Neural cell (in vitro differentiated cells): ENCODE measurements at regions not wholly inside any gene's neighbourhood (a gene's known extent, or its start where the extent isn't known, plus 50 kb on each side); places are given as distances from the start of the nearest gene placed in this dataset.

Experiments used
- H2AFZ ChIP-seq: fragments of 200-600, 300-800 bp; sonication (generic), shearing (Covaris generic); 2 replicates; pipeline ENCODE4 v1.6.0; 2014; ENCODE audit warnings: low read depth, mild to moderate bottlenecking, antibody characterized with exemption, low read length, moderate library complexity
- H3F3A ChIP-seq: fragments of 200-600 bp; shearing (Covaris generic); 2 replicates; pipeline ENCODE4 v1.6.1; 2016; ENCODE audit warnings: mild to moderate bottlenecking, moderate library complexity, mixed read lengths, antibody characterized with exemption, low read length; ENCODE audit not compliant: insufficient read depth, poor library complexity, severe bottlenecking
- H3K27ac ChIP-seq: fragments of 200-600, 300-800 bp; sonication (generic), shearing (Covaris generic); 2 replicates; pipeline ENCODE4 v1.5.1; 2014; ENCODE audit warnings: mild to moderate bottlenecking, low read length, moderate library complexity
- H3K27me3 ChIP-seq: fragments of 300-800, 200-600 bp; sonication (generic), shearing (Covaris generic); 2 replicates; pipeline ENCODE4 v1.6.0; 2014; ENCODE audit warnings: mild to moderate bottlenecking, low read depth, low read length, moderate library complexity; ENCODE audit not compliant: insufficient read depth
- H3K36me3 ChIP-seq: fragments of 300-800, 200-600 bp; sonication (generic), shearing (Covaris generic); 2 replicates; pipeline ENCODE4 v1.5.1; 2014; ENCODE audit warnings: mild to moderate bottlenecking, antibody characterized with exemption, low read length, moderate library complexity; ENCODE audit not compliant: insufficient read depth
- H3K4me2 ChIP-seq: fragments of 300-800, 200-600 bp; sonication (generic), shearing (Covaris generic); 2 replicates; pipeline ENCODE4 v1.6.0; 2014; ENCODE audit warnings: mild to moderate bottlenecking, low read length
- H3K4me3 ChIP-seq: fragments of 300-800, 200-600 bp; sonication (generic), shearing (Covaris generic); 2 replicates; pipeline ENCODE4 v1.5.1; 2014; ENCODE audit warnings: mild to moderate bottlenecking, low read length, moderate library complexity
- H3K79me2 ChIP-seq: fragments of 200-600 bp; shearing (Covaris generic); replicated peaks from 2 replicates; pipeline ENCODE4 v1.6.0; 2014; ENCODE audit warnings: mild to moderate bottlenecking, low read length, moderate library complexity; ENCODE audit not compliant: insufficient read depth
- H3K9ac ChIP-seq: fragments of 300-800, 200-600 bp; sonication (generic), shearing (Covaris generic); 2 replicates; pipeline ENCODE4 v1.6.1; 2016; ENCODE audit warnings: mild to moderate bottlenecking, low read length, mixed read lengths
- H3K9me2 ChIP-seq: fragments of 200-600 bp; shearing (Covaris generic); 2 replicates; pipeline ENCODE4 v1.6.1; 2016; ENCODE audit warnings: mild to moderate bottlenecking, low read length, mixed read lengths; ENCODE audit not compliant: insufficient read depth
- H3K9me3 ChIP-seq: fragments of 200-600, 300-800 bp; sonication (generic), shearing (Covaris generic); 2 replicates; pipeline ENCODE4 v1.6.1; 2016; ENCODE audit warnings: mild to moderate bottlenecking, mixed run types, low read length, moderate library complexity, mixed read lengths
- H4K20me1 ChIP-seq: fragments of 200-600 bp; shearing (Covaris generic); 2 replicates; pipeline ENCODE4 v1.6.1; 2016; ENCODE audit warnings: mild to moderate bottlenecking, mixed run types; ENCODE audit not compliant: insufficient read depth
- CTCF ChIP-seq: fragments of 450-650 bp; IDR thresholded peaks from 2 replicates; pipeline ENCODE4 v1.5.1; 2014; ENCODE audit warnings: antibody characterized with exemption, mild to moderate bottlenecking, moderate library complexity; ENCODE audit not compliant: poor library complexity, severe bottlenecking
- EP300 ChIP-seq: fragments of 450-650 bp; conservative IDR thresholded peaks from 2 replicates; pipeline ENCODE4 v1.6.1; 2014; ENCODE audit warnings: antibody characterized with exemption, mild to moderate bottlenecking, moderate library complexity; ENCODE audit not compliant: poor library complexity, severe bottlenecking
- EZH2 ChIP-seq: fragments of 200-600, 300-800 bp; shearing (Covaris generic), sonication (generic); IDR thresholded peaks from 2 replicates; pipeline ENCODE4 v1.6.1; 2014; ENCODE audit warnings: antibody characterized with exemption, low read length, borderline replicate concordance, mild to moderate bottlenecking; ENCODE audit not compliant: insufficient read depth, poor library complexity, severe bottlenecking
- MXI1 ChIP-seq: fragments of 450-650 bp; conservative IDR thresholded peaks from 2 replicates; pipeline ENCODE4 v1.6.1; 2014; ENCODE audit warnings: antibody characterized with exemption, mild to moderate bottlenecking; ENCODE audit not compliant: poor library complexity, severe bottlenecking
- POLR2AphosphoS5 ChIP-seq: IDR thresholded peaks from 2 replicates; pipeline ENCODE4 v1.6.1; 2012
- RAD21 ChIP-seq: fragments of 450-650 bp; conservative IDR thresholded peaks from 2 replicates; pipeline ENCODE4 v1.6.1; 2014; ENCODE audit warnings: antibody characterized with exemption, mild to moderate bottlenecking, moderate library complexity
- REST ChIP-seq: IDR thresholded peaks from 2 replicates; pipeline ENCODE4 v1.6.1; 2012; ENCODE audit warnings: borderline replicate concordance
- SMC3 ChIP-seq: fragments of 450-650 bp; conservative IDR thresholded peaks from 2 replicates; pipeline ENCODE4 v1.6.1; 2014; ENCODE audit warnings: antibody characterized with exemption, mild to moderate bottlenecking, moderate library complexity; ENCODE audit not compliant: poor library complexity
- TAF1 ChIP-seq: IDR thresholded peaks from 2 replicates; pipeline ENCODE4 v1.6.1; 2012; ENCODE audit warnings: low read depth

GRCh38 chr11:109775686-109776085 lies 317.5 kb upstream of the ZC3H12C start:
- no peak for TF ChIP-seq EP300
- Histone ChIP-seq H2AFZ (no peak overlapping the region), H3K9me3 (no peaks in the 10 kb centered on the region), H3K36me3 (no peaks in the 10 kb centered on the region), H3K27ac (no peak overlapping the region), H3F3A (no peaks in the 10 kb centered on the region), H3K4me2 (no peak overlapping the region), H3K4me3 (no peak overlapping the region), H3K79me2 (no peaks in the 10 kb centered on the region), H4K20me1 (no peaks in the 10 kb centered on the region), H3K9me2 (no peaks in the 10 kb centered on the region), H3K27me3 (no peaks in the 10 kb centered on the region), H3K9ac (no peak overlapping the region)

GRCh38 chr11:109783014-109783413 lies 310.2 kb upstream of the ZC3H12C start:
- no peak for TF ChIP-seq MXI1
- no peak for TF ChIP-seq REST
- TF ChIP-seq EP300, result no peak
- no peak for TF ChIP-seq TAF1
- TF ChIP-seq EZH2, result no peak
- TF ChIP-seq POLR2AphosphoS5, result no peak
- no peaks in the 10 kb centered on the region for H3K9me3 ChIP-seq
- H3K79me2 ChIP-seq, result no peaks in the 10 kb centered on the region
- H3K4me2 ChIP-seq, result no peak overlapping the region
- no peak overlapping the region for H2AFZ ChIP-seq
- no peak overlapping the region for H3K4me3 ChIP-seq
- H4K20me1 ChIP-seq, result no peaks in the 10 kb centered on the region
- no peaks in the 10 kb centered on the region for H3K36me3 ChIP-seq
- no peak overlapping the region for H3K27ac ChIP-seq
- no peaks in the 10 kb centered on the region for H3K9me2 ChIP-seq
- no peaks in the 10 kb centered on the region for H3K27me3 ChIP-seq
- H3F3A ChIP-seq, result no peaks in the 10 kb centered on the region
- H3K9ac ChIP-seq, result no peak overlapping the region

- no peaks in the 10 kb centered on the region for H3F3A ChIP-seq
- no peak overlapping the region for H3K4me2 ChIP-seq
These were observed 309.4 kb upstream of the ZC3H12C start for GRCh38 chr11:109783840-109784239.

More at GRCh38 chr11:109783840-109784239, 309.4 kb upstream of the ZC3H12C start:
- no peaks in the 10 kb centered on the region for H3K27me3 ChIP-seq
- H3K36me3 ChIP-seq, result no peaks in the 10 kb centered on the region
- no peaks in the 10 kb centered on the region for H3K79me2 ChIP-seq
- H2AFZ ChIP-seq, result no peak overlapping the region
- no peaks in the 10 kb centered on the region for H4K20me1 ChIP-seq
- H3K27ac ChIP-seq, result no peak overlapping the region
- H3K9me2 ChIP-seq, result no peaks in the 10 kb centered on the region
- H3K9ac ChIP-seq, result no peak overlapping the region
- no peak overlapping the region for H3K4me3 ChIP-seq
- H3K9me3 ChIP-seq, result no peaks in the 10 kb centered on the region
- TF ChIP-seq SMC3 (no peak), MXI1 (no peak), RAD21 (no peak), TAF1 (no peak), CTCF (no peak), REST (no peak), EP300 (no peak), POLR2AphosphoS5 (no peak), EZH2 (no peak)
